ENCODE measurements at regions not wholly inside any gene's neighbourhood (a gene's known extent, or its start where the extent isn't known, plus 50 kb on each side); places are given as distances from the start of the nearest gene placed in this dataset.

DNA sequence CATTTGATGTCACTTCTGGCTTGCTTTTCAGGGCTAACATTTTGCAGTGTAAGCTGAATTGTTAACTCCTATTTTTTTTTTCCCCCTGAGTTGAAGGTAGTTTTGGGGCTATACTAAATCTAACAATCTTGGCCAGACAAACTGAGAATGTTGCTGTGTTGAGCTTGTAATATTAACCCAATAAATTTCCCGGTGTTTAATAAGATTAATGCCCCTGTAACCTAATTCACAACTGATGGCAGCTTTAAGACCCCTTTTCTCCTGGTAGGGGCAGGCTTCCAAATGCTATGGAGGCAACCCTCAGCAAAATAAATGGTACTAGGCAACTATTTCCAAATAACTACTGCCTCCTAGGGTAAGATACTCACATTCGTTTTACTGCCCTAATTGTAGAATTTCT lies 549.6 kb upstream of the KIF2B start:
- TF ChIP-seq, protein P1, sequence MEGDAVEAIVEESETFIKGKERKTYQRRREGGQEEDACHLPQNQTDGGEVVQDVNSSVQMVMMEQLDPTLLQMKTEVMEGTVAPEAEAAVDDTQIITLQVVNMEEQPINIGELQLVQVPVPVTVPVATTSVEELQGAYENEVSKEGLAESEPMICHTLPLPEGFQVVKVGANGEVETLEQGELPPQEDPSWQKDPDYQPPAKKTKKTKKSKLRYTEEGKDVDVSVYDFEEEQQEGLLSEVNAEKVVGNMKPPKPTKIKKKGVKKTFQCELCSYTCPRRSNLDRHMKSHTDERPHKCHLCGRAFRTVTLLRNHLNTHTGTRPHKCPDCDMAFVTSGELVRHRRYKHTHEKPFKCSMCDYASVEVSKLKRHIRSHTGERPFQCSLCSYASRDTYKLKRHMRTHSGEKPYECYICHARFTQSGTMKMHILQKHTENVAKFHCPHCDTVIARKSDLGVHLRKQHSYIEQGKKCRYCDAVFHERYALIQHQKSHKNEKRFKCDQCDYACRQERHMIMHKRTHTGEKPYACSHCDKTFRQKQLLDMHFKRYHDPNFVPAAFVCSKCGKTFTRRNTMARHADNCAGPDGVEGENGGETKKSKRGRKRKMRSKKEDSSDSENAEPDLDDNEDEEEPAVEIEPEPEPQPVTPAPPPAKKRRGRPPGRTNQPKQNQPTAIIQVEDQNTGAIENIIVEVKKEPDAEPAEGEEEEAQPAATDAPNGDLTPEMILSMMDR (conservative IDR thresholded peaks at IDR 0.05 in 1 of 2, IDR thresholded peaks at IDR 0.05 in 1 of 2; ENCODE audit: extremely low read depth in 1 of 2, insufficient read depth in 1 of 2, low read depth in 1 of 2, low read length in 2 of 2) = no peak
- no peak for TF ChIP-seq EZH2 (IDR thresholded peaks at IDR 0.05; ENCODE audit: borderline replicate concordance, low read length)

Measured in mammary epithelial cell (primary cell).